AG10803 (cell line): ENCODE measurements at regions not wholly inside any gene's neighbourhood (a gene's known extent, or its start where the extent isn't known, plus 50 kb on each side); places are given as distances from the start of the nearest gene placed in this dataset.

Experiments used
- DNase-seq: peaks from one replicate; pipeline ENCODE4 v3.0.0; 2010; ENCODE audit warnings: low read depth
- H3K4me3 ChIP-seq: 2 replicates; pipeline ENCODE4 v1.5.1; 2011; ENCODE audit warnings: mild to moderate bottlenecking, low read length, control low read depth
- TF ChIP-seq, protein P1 (sequence below): conservative IDR thresholded peaks from 2 replicates; pipeline ENCODE4 v1.5.1; 2011; ENCODE audit warnings: mild to moderate bottlenecking, low read length, control low read depth, inconsistent platforms

DNA sequence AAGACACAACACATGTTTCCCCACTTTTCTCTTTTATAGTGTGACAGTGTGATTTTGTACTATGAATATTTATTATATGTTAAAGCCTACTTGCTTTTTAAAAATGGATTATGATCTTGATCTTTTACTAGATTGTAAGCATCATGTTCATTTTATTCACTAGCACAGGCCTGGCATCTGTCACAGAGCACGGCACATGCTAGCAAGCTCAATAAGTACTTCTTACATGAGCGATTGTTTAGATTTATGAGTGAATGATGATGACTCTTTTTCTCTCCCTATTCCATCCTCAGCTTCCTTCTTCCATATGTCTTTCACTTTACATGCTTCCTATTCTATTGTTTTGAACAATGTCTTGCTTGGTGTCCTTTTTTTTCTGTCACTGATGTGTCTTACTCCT is 1454.1 kb downstream of the MRPL39 start:
- TF ChIP-seq, protein P1, sequence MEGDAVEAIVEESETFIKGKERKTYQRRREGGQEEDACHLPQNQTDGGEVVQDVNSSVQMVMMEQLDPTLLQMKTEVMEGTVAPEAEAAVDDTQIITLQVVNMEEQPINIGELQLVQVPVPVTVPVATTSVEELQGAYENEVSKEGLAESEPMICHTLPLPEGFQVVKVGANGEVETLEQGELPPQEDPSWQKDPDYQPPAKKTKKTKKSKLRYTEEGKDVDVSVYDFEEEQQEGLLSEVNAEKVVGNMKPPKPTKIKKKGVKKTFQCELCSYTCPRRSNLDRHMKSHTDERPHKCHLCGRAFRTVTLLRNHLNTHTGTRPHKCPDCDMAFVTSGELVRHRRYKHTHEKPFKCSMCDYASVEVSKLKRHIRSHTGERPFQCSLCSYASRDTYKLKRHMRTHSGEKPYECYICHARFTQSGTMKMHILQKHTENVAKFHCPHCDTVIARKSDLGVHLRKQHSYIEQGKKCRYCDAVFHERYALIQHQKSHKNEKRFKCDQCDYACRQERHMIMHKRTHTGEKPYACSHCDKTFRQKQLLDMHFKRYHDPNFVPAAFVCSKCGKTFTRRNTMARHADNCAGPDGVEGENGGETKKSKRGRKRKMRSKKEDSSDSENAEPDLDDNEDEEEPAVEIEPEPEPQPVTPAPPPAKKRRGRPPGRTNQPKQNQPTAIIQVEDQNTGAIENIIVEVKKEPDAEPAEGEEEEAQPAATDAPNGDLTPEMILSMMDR, result no peak
- no peak overlapping the region for H3K4me3 ChIP-seq
- no peak for DNase-seq

DNA sequence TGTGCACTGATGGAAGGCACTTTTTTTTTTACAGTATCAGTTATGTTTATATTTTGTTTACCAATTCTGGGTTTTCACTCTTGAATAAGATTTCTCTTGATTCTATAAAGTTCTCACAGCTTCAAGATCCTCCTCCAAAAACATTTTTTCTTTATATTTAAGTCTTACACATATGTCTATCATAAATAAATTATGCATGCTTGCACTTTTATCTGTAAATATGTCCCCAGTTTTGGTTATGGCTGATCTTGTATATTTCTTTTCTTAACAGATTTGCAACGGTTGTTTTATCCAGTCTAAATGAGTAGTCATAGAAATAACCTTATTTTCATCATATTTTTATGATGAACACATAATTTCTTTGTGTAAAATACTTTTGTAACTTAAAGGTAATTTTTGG is 1456.5 kb downstream of the MRPL39 start:
- TF ChIP-seq, protein P1, result no peak
- DNase-seq, result no peak
- H3K4me3 ChIP-seq, result no peak overlapping the region

DNA sequence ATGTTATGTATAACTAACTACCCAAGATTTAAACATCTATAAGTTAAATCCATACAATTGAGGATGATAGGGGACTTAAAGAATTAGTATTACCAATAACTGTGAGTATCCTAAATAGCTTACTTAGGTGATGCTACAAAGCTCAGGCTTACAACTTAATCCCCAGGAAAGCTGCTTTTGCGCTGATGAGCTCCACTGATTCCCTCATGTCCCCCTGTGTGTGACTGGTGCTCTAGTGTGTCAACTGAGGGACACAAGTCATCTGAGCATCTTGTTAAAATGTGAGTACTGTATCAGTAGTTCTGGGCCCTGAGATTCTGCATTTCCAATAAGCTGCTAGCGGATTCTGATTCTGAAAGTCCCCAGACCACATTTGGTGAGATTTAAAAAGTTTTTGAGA is 1458.8 kb downstream of the MRPL39 start:
- no peak for DNase-seq
- TF ChIP-seq, protein P1, result no peak
- H3K4me3 ChIP-seq, result no peak overlapping the region

DNA sequence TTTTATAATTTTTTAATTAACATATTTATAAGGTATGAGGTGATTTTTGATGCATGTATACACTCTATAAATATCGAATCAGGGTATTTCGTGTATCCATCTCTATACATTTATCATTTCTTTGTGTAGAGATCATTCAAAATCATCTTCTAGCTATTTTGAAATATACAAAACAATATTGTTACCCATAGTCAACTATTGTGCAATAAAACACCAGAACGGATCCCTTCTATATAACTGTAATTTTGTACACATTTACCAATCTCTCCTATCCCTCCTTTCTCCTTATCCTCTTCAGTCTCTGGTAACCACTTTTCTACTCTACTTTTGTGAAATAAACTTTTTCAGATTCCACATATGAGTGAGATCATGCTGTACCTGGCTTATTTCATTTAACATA is 1459.6 kb downstream of the MRPL39 start:
- TF ChIP-seq, protein P1, result no peak
- H3K4me3 ChIP-seq, result no peak overlapping the region
- no peak for DNase-seq

DNA sequence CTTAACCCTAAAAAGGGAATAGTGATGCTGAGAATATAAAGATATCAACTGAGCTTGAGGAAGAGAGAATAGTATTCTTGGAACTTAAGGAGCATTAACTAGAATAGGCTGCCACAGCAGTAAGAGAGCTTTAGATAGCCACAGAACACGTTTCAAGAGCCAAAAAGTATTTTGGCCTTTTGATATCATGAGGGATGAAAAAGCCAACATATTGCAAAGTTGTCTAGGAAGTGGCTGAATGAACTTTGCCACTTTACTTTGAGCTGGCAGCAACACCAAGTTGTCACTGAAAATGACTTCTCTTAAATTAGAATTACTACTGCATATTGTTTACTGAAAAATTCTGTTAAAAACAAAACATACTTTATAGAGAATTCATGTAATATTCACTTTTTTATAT is 1476.2 kb downstream of the MRPL39 start:
- TF ChIP-seq, protein P1, result no peak
- no peak overlapping the region for H3K4me3 ChIP-seq
- DNase-seq, result no peak

DNA sequence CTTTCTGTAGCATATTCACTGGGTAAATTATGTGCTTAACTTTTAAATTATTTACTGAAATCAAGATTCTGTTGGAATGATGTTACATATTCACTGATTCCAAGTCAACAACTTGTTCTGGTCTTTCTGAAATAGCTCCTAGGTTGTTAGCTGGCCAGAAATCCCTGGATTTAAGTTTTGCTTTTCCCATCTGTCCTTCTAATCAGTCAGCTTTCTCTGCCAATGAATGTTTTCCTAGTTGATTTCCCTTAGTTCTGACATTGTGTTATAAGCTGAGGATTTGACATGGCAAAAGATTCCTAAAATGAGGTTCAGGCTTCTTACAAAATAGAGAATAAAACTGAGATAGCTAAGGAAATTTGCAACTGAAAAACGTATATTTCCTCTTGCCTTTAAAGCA is 1479.6 kb downstream of the MRPL39 start:
- no peak for DNase-seq
- TF ChIP-seq, protein P1, result no peak
- H3K4me3 ChIP-seq, result no peak overlapping the region

DNA sequence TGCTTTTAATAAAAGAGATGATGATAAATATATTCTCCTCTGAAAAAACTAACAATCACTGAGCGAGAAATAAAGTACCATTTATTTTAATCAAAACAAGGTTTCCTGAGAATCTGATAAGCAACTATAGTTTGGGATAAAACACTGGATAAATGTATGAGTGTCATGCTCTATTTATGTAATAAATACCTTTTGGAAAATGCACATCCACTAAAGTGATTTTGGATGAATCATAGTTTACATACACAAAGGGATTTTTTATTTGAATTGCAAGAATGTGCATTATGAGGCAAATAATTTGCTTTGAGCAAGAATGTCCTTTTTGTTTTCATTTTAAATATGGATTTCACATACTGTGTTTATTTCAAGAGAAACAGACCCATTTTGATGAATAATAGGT is 1483.5 kb downstream of the MRPL39 start:
- TF ChIP-seq, protein P1, result no peak
- DNase-seq, result no peak
- no peak overlapping the region for H3K4me3 ChIP-seq
